Activated T-cell treated with anti-CD3 and anti-CD28 coated beads for 4 hours (primary cell): ENCODE measurements at regions not wholly inside any gene's neighbourhood (a gene's known extent, or its start where the extent isn't known, plus 50 kb on each side); places are given as distances from the start of the nearest gene placed in this dataset.
"Not testable (repeated sequence)": the region's sequence is repeated elsewhere in the genome, so short reads cannot be mapped to it uniquely, and the experiment has no call there.

ENCODE experiments used
- DNase-seq: peaks from one replicate; pipeline ENCODE4 v3.0.0-alpha.2; 2020

GRCh38 chr4:9608300-9608699, 164.1 kb downstream of the DEFB131A start:
- no peak for DNase-seq

DNA sequence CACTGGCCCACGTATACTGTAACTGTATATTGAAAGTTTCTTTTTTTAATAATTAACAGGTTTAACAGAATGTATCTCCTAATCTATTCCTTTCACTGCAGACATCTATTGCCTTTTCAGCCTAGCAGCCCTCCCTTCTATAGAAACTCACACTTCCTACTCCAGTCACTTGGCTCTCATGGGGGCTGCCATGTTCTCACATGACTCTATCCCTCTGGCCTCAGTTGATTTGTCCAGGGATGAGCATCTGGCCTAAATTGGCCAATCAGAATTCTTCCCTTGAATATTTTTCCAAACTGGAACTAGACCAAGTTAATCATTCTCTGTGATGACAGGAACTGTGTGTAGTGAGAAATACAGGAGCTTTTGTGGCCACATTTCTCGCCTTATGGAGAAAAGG, 166.1 kb downstream of the DEFB131A start:
- not testable (repeated sequence) for DNase-seq

- no peak for DNase-seq
These were observed 166.9 kb downstream of the DEFB131A start for GRCh38 chr4:9611101-9611500.

- DNase-seq = not testable (repeated sequence)
These were observed 145.0 kb upstream of the DRD5 start for GRCh38 chr4:9636411-9636810.

GRCh38 chr4:9659678-9660077, 121.8 kb upstream of the DRD5 start:
- not testable (repeated sequence) for DNase-seq

GRCh38 chr4:9660955-9661354, 120.5 kb upstream of the DRD5 start:
- not testable (repeated sequence) for DNase-seq

- not testable (repeated sequence) for DNase-seq
These were observed 110.7 kb upstream of the DRD5 start for GRCh38 chr4:9670725-9671124.

- DNase-seq = not testable (repeated sequence)
These were observed 104.1 kb upstream of the DRD5 start for GRCh38 chr4:9677357-9677756.

- no peak for DNase-seq
These were observed 101.5 kb upstream of the DRD5 start for GRCh38 chr4:9679704-9680478.

DNA sequence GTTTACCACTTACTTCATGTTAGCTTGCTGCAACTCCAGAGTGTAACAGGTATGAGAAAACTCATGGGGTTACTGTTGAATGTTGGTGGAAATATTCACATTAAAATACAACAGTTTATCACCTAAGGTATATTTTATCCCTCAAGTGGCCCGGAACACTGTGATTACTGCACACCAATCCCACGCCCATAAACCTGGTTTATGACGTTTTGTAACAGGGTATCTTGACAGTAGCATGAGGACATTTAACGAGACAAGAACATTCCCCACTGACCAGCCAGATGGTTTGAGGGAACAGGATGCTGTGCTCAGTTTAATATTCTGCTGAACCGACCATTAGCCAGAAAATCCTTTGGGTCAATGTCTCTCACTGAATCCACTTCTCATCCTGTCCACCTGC, 98.3 kb upstream of the DRD5 start:
- not testable (repeated sequence) for DNase-seq

- not testable (repeated sequence) for DNase-seq
These were observed 96.4 kb upstream of the DRD5 start for GRCh38 chr4:9685016-9685415.

DNA sequence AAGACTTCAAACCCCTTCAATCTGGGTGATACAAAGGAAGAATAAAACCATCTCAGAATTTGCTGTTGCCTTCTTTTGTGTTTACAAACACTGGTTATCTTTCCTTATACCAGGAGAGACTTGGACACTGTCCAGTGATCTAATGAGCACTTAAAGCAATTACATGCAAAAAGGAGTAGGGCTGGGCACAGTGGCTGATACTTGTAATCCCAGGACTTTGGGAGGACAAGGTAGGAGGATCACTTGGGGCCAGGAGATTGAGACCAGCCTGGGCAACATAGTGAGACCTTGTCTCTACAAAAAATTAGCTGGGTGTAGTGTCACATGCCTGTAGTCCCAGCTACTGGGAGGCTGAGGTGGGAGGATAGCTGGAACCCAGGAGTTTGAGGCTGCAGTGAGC, 95.7 kb upstream of the DRD5 start:
- no peak for DNase-seq

DNA sequence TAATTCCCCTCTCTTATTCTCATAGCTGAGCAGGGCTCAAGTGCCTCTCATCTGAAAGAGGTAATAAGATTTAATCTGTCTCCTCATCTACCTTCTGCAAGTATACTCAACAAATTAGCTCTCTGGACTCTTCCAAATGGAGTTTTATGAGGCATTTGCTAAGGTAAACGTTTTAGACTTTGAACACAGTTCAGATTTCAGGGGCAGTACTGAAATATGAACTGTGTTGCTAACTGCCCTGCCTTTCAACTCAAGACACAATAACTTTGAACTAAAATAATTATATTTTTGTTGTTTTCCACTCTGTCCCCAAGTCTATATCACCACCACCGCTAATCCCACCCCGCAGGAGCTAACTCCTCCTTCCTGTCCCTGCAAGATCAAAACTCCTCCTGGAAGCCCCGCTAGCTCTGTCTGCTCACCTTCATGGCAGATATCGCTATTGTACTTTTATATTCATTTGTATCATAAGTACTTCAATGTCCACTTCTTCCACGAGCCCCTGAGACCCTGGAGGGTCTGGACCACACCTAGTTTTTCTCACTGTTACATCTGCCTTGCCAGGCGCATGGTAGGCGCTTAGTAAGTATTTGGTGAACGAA, 90.7 kb upstream of the DRD5 start:
- not testable (repeated sequence) for DNase-seq

DNA sequence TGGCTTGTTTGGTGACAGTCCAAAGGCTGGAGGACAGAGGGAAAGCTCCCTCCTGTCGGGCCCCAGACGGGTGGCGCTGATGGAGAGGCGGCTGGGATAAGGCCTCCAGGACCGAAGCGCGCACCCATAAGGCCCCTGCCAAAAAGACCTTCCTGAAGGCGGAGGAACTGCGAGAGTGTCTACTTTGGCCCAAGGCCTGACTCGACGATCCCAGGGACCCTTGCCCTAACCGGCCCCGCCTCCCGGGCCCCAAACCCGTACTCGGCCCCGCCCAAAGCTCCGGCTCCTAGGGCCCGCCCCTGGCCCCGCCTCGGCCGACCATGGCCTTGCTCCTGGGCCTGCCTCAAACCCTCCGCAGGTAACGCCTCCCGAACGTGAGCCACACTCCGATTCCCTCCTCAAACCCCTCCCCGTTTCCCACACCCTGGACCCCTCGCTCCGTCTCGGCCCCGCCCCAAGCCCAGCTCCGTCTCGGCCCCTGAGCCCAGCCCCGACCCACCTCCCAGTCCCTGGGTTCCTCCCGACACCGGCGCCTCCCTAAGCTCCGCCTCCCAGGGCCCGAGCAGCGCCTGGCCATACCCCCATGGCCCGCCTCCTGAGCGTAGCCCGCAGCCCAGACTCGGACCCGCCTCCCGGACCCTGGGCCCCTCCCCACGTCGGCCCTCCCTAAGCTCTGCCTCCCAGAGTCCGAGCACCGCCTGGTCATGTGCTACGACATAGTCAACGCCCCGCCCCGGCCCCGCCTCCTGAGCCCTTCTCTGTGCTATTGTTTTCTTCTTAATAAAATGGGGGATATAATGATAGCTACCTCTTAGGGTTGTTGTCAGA, 90.0 kb upstream of the DRD5 start:
- DNase-seq = peak; percentile 73

DNA sequence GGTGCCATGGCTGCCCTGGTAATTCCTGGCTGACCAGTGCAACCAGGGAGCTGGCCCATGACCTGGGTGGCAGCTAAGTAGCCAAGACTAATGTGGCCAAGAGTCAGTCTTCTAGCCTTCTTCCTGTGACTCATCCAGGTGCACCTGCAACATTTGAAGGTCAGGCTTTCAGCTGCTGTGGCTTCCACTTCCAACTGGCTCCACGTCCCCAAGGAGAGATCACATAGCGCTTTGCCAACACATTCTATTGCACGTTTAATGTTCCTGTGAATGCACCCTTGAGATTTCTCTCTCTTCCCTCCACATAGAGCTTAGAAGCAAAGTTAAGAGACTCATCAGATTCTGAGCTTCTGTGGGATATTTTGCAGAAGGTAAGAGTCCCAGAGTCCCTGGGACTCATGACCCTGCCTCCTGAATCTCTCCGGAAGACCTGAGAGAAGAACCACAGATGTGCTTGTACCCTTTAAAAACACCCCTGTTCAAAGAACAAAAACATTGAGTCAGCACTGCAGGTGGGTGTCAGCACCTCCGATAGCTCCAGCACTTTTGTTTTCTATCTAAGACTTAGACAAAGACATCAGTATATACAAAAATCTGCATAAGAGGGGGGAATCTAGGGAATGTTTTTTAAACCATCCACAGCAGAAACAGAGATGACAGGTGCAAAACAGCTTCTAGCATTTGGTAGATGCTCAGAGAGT, 88.5 kb upstream of the DRD5 start:
- DNase-seq = not testable (repeated sequence)

GRCh38 chr4:9694403-9694802, 87.0 kb upstream of the DRD5 start:
- DNase-seq = not testable (repeated sequence)

DNA sequence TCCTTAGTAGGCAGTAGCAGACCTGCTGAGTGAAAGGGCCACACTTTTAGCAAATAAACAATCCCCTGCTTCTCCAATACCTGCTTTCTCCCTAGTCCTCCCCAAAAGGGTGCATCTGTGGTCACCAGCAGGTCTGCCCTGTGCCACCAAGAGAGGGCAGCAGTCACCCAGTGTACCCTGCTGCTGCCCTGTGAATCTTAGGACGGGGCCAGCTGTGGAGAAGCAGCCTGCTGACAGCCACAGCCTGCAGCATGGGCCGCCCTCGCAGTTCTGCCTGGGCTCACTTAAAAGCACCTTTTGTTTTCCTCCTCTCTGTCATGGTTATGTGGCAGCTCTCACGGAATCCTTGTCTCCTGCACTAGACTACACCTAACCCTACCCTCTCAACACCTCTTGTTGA, 85.4 kb upstream of the DRD5 start:
- not testable (repeated sequence) for DNase-seq

GRCh38 chr4:9696561-9696960, 84.9 kb upstream of the DRD5 start:
- DNase-seq = not testable (repeated sequence)

GRCh38 chr4:9702019-9702418, 79.4 kb upstream of the DRD5 start:
- not testable (repeated sequence) for DNase-seq

- not testable (repeated sequence) for DNase-seq
These were observed 78.7 kb upstream of the DRD5 start for GRCh38 chr4:9702696-9703095.

GRCh38 chr4:9703391-9703790, 78.0 kb upstream of the DRD5 start:
- peak; percentile 33 for DNase-seq

GRCh38 chr4:9704126-9704525, 77.3 kb upstream of the DRD5 start:
- DNase-seq = not testable (repeated sequence)
